Smooth muscle cell (in vitro differentiated cells): ENCODE measurements at regions not wholly inside any gene's neighbourhood (a gene's known extent, or its start where the extent isn't known, plus 50 kb on each side); places are given as distances from the start of the nearest gene placed in this dataset.

Experiments used
- DNase-seq: peaks from one replicate; lab custom pipeline; 2025; ENCODE audit not compliant: unreplicated experiment; lab: John Stamatoyannopoulos, UW
- H2AFZ ChIP-seq: fragments of 200-600 bp; sonication (generic); 2 replicates; pipeline ENCODE4 v1.6.0; 2016; ENCODE audit warnings: antibody characterized with exemption, low read depth, mild to moderate bottlenecking
- H3F3A ChIP-seq: fragments of 200-600 bp; sonication (generic); 2 replicates; pipeline ENCODE4 v1.6.0; 2017; ENCODE audit warnings: antibody characterized with exemption, low read depth
- H3K27ac ChIP-seq: fragments of 200-600 bp; sonication (generic); 2 replicates; pipeline ENCODE4 v1.5.1; 2016; ENCODE audit warnings: low read depth, mild to moderate bottlenecking
- H3K27me3 ChIP-seq: fragments of 200-600 bp; sonication (generic); 2 replicates; pipeline ENCODE4 v1.6.1; 2016; ENCODE audit warnings: low read depth, mild to moderate bottlenecking
- H3K36me3 ChIP-seq: fragments of 200-600 bp; sonication (generic); 2 replicates; pipeline ENCODE4 v1.5.1; 2016; ENCODE audit warnings: low read depth
- H3K4me1 ChIP-seq: fragments of 200-600 bp; sonication (generic); 2 replicates; pipeline ENCODE4 v1.5.1; 2016; ENCODE audit warnings: low read depth
- H3K4me2 ChIP-seq: fragments of 200-600 bp; sonication (generic); 2 replicates; pipeline ENCODE4 v1.6.0; 2016; ENCODE audit warnings: mild to moderate bottlenecking
- H3K4me3 ChIP-seq: fragments of 200-600 bp; sonication (generic); 2 replicates; pipeline ENCODE4 v1.5.1; 2016; ENCODE audit warnings: mild to moderate bottlenecking
- H3K79me2 ChIP-seq: fragments of 200-600 bp; sonication (generic); 2 replicates; pipeline ENCODE4 v1.6.0; 2016; ENCODE audit warnings: low read depth, mild to moderate bottlenecking
- H3K9ac ChIP-seq: fragments of 200-600 bp; sonication (generic); 2 replicates; pipeline ENCODE4 v1.6.0; 2016; ENCODE audit warnings: low read depth
- H3K9me3 ChIP-seq: fragments of 200-600 bp; sonication (generic); replicated peaks from 2 replicates; pipeline ENCODE4 v1.5.1; 2016; ENCODE audit warnings: low read depth
- H4K20me1 ChIP-seq: fragments of 200-600 bp; sonication (generic); 2 replicates; pipeline ENCODE4 v1.6.0; 2016; ENCODE audit warnings: low read depth
- WGBS: methylation state at CpG from one replicate; pipeline ENCODE4 v1.1.7; 2016; ENCODE audit warnings: low lambda C conversion rate; 5-methylcytosine and 5-hydroxymethylcytosine counted together
- TF ChIP-seq, protein P1 (sequence below): fragments of 200-600 bp; sonication (generic); IDR thresholded peaks from 2 replicates; pipeline ENCODE4 v1.5.1; 2017; ENCODE audit warnings: borderline replicate concordance, mild to moderate bottlenecking, antibody characterized with exemption; ENCODE audit not compliant: insufficient read depth, poor library complexity, severe bottlenecking

DNA sequence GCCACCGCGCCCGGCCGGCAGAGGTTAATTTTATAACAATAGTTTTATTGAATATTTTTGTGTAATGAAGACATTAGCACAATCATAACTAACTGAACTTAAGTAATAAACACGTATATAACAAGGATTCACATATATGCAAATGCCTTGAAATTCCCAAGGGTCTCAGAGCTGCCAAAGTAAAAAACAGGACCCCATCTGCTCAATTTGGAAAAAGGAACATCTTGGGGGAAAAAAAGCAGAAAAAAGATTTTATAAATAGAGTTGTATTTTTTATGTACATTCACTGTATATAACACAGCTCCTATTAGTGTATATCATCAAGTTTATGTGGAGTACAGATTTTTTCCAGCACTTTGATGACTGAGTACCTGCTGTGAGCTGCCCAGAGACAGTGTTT, 366.7 kb downstream of the BRINP1 start:
- Histone ChIP-seq H2AFZ (no peak overlapping the region), H4K20me1 (no peaks in the 10 kb centered on the region), H3K27ac (peak overlapping the region; percentile 79), H3K4me3 (no peak overlapping the region), H3K4me2 (peak overlapping the region; percentile 2), H3K27me3 (no peaks in the 10 kb centered on the region), H3K36me3 (no peaks in the 10 kb centered on the region), H3K9me3 (no peaks in the 10 kb centered on the region), H3K4me1 (peaks cover 6% of the 10 kb centered on the region), H3F3A (peaks cover 7% of the 10 kb centered on the region), H3K9ac (peak overlapping the region; percentile 24), H3K79me2 (no peaks in the 10 kb centered on the region)
- WGBS = 96% methylated on average over 5 of the region's 5 CpGs
- DNase-seq = no peak
- TF ChIP-seq, protein P1, sequence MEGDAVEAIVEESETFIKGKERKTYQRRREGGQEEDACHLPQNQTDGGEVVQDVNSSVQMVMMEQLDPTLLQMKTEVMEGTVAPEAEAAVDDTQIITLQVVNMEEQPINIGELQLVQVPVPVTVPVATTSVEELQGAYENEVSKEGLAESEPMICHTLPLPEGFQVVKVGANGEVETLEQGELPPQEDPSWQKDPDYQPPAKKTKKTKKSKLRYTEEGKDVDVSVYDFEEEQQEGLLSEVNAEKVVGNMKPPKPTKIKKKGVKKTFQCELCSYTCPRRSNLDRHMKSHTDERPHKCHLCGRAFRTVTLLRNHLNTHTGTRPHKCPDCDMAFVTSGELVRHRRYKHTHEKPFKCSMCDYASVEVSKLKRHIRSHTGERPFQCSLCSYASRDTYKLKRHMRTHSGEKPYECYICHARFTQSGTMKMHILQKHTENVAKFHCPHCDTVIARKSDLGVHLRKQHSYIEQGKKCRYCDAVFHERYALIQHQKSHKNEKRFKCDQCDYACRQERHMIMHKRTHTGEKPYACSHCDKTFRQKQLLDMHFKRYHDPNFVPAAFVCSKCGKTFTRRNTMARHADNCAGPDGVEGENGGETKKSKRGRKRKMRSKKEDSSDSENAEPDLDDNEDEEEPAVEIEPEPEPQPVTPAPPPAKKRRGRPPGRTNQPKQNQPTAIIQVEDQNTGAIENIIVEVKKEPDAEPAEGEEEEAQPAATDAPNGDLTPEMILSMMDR = no peak

DNA sequence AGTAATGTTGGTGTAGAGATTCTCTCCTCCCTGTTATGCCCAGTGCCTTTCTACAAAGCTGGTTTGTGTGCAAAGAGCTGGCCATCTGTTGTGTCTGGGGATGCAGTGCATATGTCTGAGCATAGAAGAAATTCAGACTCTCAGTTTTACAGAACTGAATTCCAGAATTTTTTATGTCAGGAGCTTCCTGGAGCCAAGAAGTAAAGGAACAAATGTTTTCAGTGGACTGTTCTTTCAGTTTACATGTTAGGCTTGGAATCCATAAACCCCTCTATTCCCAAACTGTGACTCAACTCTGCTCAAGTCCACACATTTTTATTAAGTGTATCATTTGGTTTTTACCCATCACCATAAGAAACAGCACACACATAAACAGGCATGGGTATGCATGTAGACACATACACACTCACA, 366.0 kb downstream of the BRINP1 start:
- H3K27me3 ChIP-seq = no peaks in the 10 kb centered on the region
- peaks cover 6% of the 10 kb centered on the region for H3K4me1 ChIP-seq
- no peak overlapping the region for H3K4me3 ChIP-seq
- H3K27ac ChIP-seq = peak overlapping the region; percentile 79
- H3K36me3 ChIP-seq = no peaks in the 10 kb centered on the region
- H3K9ac ChIP-seq = peak overlapping the region; percentile 27
- TF ChIP-seq, protein P1 = no peak
- peak overlapping the region; percentile 52 for H3K4me2 ChIP-seq
- peak overlapping the region; percentile 1 for H2AFZ ChIP-seq
- peaks cover 7% of the 10 kb centered on the region for H3F3A ChIP-seq
- no peaks in the 10 kb centered on the region for H3K79me2 ChIP-seq
- no peaks in the 10 kb centered on the region for H3K9me3 ChIP-seq
- no peaks in the 10 kb centered on the region for H4K20me1 ChIP-seq
- no peak for DNase-seq

DNA sequence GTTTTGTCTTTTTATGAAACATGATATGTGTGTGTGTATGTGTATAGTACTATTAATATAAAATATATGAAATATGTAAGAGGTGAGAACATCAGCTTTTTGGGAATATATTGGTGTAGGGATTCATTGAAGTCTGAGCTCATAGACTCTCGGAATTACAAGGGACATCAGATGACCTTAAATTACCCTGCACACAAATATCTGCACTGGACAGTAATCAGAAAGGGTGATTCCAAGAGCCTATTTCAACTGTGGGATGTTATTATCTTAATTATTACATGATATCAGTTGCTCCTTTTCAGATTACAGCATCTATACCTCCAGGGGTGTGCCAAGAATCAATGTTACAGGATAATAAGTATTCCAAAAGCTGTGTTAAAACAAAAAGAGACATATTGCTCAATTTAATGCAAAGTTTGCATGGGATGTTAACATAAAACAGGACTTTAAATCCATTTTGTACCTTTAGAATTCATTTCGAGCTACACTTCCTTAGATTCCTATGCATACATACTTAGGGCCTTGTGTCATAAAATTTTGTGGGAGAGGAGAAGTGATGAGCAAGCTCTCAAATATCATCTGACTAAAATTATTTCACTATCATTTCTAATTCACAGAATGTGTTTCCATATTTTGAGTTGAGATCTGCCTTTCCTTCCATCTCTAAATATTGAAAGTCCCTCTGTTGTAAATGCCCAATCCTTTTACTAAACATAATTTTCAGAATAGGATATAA, 365.2 kb downstream of the BRINP1 start:
- peak overlapping the region; percentile 27 for H3K9ac ChIP-seq
- no peaks in the 10 kb centered on the region for H3K79me2 ChIP-seq
- DNase-seq = no peak
- H3K4me3 ChIP-seq = no peak overlapping the region
- no peaks in the 10 kb centered on the region for H3K9me3 ChIP-seq
- TF ChIP-seq, protein P1 = no peak
- peak overlapping the region; percentile 79 for H3K27ac ChIP-seq
- H4K20me1 ChIP-seq = no peaks in the 10 kb centered on the region
- no peaks in the 10 kb centered on the region for H3K36me3 ChIP-seq
- no peaks in the 10 kb centered on the region for H3K27me3 ChIP-seq
- H3K4me1 ChIP-seq = peaks cover 6% of the 10 kb centered on the region
- 69% methylated on average over 2 of the region's 2 CpGs for WGBS
- peak overlapping the region; percentile 52 for H3K4me2 ChIP-seq
- H3F3A ChIP-seq = peaks cover 7% of the 10 kb centered on the region
- H2AFZ ChIP-seq = no peak overlapping the region

DNA sequence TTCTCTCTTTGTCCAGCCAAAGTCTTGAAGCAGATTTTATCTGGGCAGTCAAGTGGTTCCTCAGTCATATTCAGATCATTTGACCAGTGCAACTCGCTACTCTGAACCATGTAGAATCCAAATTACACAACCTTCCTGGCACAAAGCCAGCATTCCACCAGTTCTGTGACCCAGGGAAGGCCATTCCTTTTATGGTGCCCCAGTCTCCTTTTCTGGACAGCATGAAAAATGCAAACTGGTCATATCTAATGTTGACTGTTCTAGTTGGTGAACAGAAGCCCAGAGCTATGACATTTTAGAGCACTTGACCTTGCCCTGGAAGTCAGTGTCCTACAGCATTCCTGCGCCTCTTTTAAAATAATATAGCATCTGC, 364.6 kb downstream of the BRINP1 start:
- Histone ChIP-seq H3K4me2 (peak overlapping the region; percentile 52), H2AFZ (no peak overlapping the region), H3K36me3 (no peaks in the 10 kb centered on the region), H3K9me3 (no peaks in the 10 kb centered on the region), H3K4me1 (peaks cover 6% of the 10 kb centered on the region), H4K20me1 (no peaks in the 10 kb centered on the region), H3K79me2 (no peaks in the 10 kb centered on the region), H3K4me3 (no peak overlapping the region), H3K9ac (no peak overlapping the region), H3K27ac (peak overlapping the region; percentile 79), H3K27me3 (no peaks in the 10 kb centered on the region), H3F3A (peaks cover 7% of the 10 kb centered on the region)
- WGBS = 59% methylated on average over 2 of the region's 2 CpGs
- no peak for DNase-seq
- TF ChIP-seq, protein P1 = no peak
